H7 (cell line): ENCODE measurements at regions not wholly inside any gene's neighbourhood (a gene's known extent, or its start where the extent isn't known, plus 50 kb on each side); places are given as distances from the start of the nearest gene placed in this dataset.

Experiments used
- DNase-seq: peaks from one replicate; pipeline ENCODE4 v3.0.0; 2012
- H3K27me3 ChIP-seq: 2 replicates; pipeline ENCODE4 v1.6.0; 2011; ENCODE audit warnings: mild to moderate bottlenecking, low read length; ENCODE audit not compliant: control insufficient read depth, insufficient read depth
- H3K36me3 ChIP-seq: replicated peaks from 2 replicates; pipeline ENCODE4 v1.5.1; 2011; ENCODE audit warnings: low read length; ENCODE audit not compliant: control insufficient read depth, insufficient read depth
- H3K4me3 ChIP-seq: 2 replicates; pipeline ENCODE4 v1.5.1; 2011; ENCODE audit warnings: low read depth, mild to moderate bottlenecking, control low read depth, low read length, moderate library complexity; ENCODE audit not compliant: insufficient read depth

DNA sequence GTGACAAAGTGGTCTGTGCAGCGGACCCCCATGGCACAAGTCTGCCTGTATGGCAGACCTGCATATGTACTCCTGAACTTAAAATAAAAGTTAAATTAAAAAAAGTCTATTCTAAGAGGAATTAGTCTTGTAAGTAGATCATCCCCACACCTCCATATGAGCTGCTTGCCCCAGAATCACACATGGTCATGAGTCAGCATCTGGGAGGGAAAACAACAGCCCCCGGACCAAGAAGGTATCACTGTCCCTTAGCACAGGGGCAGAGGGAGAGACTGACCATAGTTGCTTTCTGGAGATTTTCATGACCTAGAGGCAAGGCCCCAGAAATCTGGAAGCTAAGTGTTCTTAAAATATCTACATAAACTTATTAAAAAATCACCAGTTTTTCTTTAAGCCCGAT, 86.6 kb upstream of the PDK4 start:
- no peak for DNase-seq
- Histone ChIP-seq H3K36me3 (no peaks in the 10 kb centered on the region), H3K4me3 (no peak overlapping the region), H3K27me3 (no peaks in the 10 kb centered on the region)

DNA sequence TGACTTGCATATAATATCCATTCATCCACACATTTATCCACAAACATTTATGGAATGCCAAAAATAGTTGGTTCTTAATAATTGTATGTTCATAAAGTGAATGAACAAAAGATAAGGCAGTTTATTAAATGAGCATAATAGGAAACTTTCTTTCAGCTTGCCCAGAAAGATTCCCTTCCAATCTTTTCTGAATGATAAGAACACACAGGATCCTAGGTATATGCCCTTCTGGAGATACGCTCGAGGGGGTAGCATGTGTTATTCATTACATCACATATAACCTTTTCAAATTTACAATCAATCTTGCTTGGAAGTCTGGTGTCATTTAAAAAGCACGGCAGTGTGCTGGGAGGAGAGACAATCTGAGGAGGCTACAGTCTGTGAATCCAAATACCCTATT, 80.4 kb upstream of the PDK4 start:
- Histone ChIP-seq H3K4me3 (no peak overlapping the region), H3K36me3 (no peaks in the 10 kb centered on the region), H3K27me3 (no peaks in the 10 kb centered on the region)
- no peak for DNase-seq

DNA sequence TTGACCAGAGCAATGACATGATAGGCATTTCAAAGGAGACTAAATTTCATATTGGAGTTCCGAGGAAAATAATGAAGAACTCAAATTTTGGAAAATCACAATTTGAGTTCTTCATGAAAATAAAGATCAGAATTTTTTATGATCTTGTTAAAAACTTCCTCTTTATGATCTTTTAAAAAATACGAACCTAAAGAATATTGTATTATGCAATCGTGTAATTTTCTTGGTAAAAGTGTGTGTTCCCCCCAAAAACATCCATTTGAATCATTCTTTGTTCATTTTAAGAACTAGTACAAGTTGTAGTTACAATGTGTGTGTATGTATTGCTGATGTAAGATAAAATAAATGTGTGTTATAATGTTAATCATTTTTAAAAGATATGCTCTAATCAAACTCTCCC, 79.3 kb upstream of the PDK4 start:
- H3K4me3 ChIP-seq = no peak overlapping the region
- no peak for DNase-seq
- no peaks in the 10 kb centered on the region for H3K27me3 ChIP-seq
- H3K36me3 ChIP-seq = no peaks in the 10 kb centered on the region

DNA sequence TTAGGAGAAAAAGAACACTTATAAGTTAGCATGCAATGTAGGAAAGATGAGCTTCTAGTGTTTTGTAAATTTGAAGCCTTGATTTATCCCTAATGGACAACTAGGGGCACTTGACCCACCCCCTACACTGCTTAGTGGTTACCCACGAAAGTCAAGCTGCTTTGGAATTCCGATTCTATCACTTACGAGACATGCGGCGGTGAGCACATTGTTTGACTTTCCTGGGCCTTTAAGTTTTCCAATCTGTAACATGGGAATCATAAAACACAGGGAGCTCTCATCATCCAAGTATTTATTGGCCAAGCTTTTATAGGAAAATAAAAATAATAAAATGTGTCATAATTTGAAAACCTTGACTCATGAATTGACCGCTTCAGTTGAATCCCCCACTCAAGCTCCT, 78.7 kb upstream of the PDK4 start:
- no peaks in the 10 kb centered on the region for H3K27me3 ChIP-seq
- no peak overlapping the region for H3K4me3 ChIP-seq
- H3K36me3 ChIP-seq = no peaks in the 10 kb centered on the region
- peak; percentile 22 for DNase-seq

DNA sequence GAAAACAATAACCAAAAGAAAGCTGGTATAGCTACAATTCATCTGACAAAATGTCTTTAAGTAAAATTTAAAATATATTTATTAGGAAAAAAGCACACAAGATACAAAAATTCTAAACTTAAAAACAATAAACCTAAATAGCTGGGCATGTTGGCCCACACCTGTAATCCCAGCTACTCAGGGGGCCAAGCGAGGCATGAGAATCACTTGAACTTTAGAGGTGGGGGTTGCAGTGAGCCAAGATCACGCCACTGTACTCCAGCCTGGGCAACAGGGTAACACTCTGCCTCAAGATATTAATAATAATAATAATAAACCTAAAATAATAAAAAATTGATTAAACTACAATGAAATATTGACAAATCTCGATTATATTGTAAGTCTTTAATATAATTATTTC, 77.8 kb upstream of the PDK4 start:
- Histone ChIP-seq H3K36me3 (no peaks in the 10 kb centered on the region), H3K4me3 (no peak overlapping the region)
- no peak for DNase-seq

DNA sequence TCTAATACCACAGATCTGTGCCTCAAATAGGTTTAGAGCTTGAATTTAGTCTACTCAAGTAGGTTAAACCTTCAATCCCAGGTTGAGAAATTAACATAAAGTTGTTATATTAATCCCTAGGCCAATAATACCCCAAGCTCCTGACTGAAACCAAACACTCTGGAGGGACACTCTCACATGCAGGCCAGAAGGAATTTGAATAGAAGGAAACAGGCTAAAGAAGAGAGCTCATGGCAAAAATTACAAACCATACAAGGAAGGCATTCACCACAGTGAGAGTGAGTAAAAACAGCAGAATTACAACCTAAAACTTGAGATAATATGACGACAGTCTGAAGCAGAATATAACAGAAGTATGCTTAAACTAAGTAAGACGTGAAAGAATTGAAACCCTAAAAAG, 76.1 kb upstream of the PDK4 start:
- Histone ChIP-seq H3K36me3 (no peaks in the 10 kb centered on the region), H3K27me3 (no peaks in the 10 kb centered on the region), H3K4me3 (no peak overlapping the region)
- no peak for DNase-seq

More for the DNA sequence above, 77.8 kb upstream of the PDK4 start:
- no peaks in the 10 kb centered on the region for H3K27me3 ChIP-seq

DNA sequence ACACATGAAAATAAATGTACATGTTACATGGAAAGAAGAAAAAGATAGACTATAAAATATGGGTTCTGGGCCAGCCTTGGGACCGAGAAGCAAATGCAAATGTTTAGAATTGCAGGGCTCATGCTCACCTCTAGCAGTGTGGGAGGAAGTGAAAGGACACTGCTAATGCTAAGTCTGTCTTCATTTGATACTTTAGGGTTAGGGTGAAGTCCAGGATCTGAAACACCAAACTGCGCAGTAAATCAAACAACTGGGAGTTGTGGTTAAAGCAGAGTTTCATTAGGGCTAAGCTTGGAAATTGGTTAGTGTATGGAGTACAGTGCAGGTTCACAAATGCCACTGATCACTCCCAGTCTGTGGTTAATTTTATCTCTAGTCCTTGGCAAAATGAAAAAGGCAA, 73.2 kb upstream of the PDK4 start:
- DNase-seq = no peak
- Histone ChIP-seq H3K36me3 (no peaks in the 10 kb centered on the region), H3K27me3 (no peaks in the 10 kb centered on the region), H3K4me3 (no peak overlapping the region)

DNA sequence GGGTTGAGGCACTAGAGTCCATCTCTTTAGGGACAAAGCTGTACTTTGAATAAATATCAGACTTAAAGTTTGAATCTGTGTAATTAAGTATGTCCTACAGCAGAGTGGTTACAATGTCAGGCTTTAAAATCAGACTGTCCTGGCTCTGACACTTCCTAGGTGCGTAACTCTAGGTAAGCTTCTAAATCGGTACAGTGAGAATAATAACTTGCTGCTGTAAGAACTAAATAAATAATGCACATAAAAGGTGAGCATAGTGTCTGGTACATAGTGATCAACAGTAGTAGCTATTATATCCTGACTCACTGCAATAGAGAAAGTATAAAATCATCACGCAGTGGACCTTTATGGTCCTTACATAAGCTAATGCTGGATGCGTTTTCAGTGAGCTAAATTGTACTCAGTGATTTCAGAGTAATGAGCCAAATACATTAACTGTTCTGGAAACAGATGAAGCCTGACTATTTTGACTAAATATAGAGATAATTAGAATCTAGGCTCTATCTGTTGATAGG, 72.2 kb upstream of the PDK4 start:
- Histone ChIP-seq H3K36me3 (no peaks in the 10 kb centered on the region), H3K27me3 (no peaks in the 10 kb centered on the region), H3K4me3 (no peak overlapping the region)
- DNase-seq = no peak

DNA sequence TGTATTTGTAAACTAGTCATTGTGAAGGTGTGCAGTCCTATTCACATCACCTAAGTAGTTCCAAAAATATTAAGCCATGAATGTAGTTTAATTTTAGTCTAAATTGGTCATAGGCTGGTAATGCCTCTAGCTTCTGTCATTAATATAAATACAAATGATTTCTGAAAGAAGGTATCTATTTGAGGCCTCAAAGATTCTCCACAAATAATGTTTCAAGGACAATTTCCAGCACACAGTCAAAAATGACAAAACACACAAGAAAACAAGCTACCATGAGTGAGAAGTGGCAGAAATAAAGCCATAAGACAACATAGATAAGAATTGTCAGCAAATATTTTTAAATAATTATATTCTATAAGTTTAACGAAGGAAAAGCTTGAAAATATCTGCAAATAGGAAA, 66.7 kb upstream of the PDK4 start:
- H3K4me3 ChIP-seq = no peak overlapping the region
- H3K36me3 ChIP-seq = no peaks in the 10 kb centered on the region
- DNase-seq = no peak
- H3K27me3 ChIP-seq = no peaks in the 10 kb centered on the region

DNA sequence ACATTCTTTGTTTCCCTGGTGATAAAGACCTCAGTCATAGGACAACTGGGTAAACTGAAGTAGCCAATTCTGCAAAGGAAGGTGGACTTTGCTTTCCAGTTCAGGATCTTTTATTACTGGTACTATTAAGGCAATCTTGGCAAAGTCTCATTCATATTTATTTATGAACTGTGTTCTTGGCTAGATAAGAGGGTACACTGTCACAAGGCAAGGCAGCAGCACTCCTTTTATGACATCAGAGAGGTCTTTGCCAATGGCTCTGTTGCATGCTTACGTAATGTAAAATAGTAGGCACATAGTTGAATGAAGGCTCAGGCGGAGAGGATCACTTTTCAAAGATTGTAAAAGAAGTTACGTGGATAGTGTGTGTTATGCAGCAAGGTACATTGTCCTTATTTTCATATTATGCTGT, 63.7 kb upstream of the PDK4 start:
- DNase-seq = no peak
- Histone ChIP-seq H3K4me3 (no peak overlapping the region), H3K36me3 (no peaks in the 10 kb centered on the region), H3K27me3 (no peaks in the 10 kb centered on the region)

DNA sequence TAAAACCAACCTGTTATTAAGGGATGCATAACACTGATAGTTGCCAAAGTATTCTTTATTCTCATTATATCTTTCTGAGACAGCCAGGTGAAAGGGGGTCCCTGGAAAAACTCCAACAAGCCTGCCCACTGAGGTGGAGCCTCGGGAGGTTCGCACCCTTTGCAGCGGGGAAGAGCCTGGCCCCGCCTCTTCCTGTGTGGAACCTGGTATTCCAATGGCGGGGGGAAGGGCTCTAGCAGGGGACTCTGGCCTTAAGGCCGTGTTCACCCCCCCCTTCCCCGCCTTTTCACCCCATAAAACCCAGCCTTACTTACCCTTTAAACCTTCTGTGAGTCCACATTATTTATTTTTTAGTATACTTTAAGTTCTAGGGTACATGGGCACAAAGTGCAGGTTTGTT, 62.4 kb upstream of the PDK4 start:
- Histone ChIP-seq H3K4me3 (no peak overlapping the region), H3K36me3 (no peaks in the 10 kb centered on the region), H3K27me3 (no peaks in the 10 kb centered on the region)
- DNase-seq = no peak

DNA sequence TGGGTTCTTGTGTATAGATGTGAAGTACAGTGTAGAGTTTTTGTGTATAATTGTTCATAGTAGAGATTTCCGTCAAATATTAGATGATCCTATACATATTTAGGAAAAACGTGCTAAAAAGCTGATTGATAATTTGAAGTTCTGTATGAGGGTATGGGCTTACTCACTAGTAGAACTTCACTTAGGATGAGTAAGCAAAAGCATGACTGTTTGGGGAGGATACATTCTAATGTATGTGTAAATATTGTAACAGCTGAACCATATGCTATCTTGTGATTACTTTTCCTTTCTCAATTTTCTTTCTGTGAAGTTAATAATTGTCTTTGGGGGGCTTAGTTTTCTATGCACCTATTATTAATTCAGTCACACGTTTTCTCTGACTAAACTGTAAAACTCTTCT, 53.2 kb upstream of the PDK4 start:
- Histone ChIP-seq H3K4me3 (no peak overlapping the region), H3K27me3 (no peaks in the 10 kb centered on the region), H3K36me3 (no peaks in the 10 kb centered on the region)
- no peak for DNase-seq

DNA sequence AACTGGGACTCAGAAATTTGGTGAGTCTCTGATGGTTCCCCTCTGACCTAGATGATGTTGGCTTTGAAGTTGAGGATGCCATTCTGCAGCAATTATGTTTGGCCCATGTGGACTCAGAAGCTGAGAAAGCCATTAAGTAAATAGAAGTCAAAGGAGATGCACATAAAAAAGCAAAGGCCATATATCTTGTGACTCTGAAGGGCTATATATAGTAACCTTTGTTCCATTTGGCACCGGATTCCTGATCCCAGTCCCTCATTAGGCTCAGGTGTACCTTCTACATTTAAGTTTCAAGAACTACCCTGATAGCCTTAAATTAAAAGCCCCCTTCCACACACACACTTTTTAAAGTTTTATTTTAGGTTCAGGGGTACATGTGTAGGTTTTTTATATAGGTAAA, 50.0 kb upstream of the PDK4 start:
- H3K27me3 ChIP-seq = no peaks in the 10 kb centered on the region
- no peak for DNase-seq
- no peaks in the 10 kb centered on the region for H3K36me3 ChIP-seq

More for the DNA sequence above, 50.0 kb upstream of the PDK4 start:
- H3K4me3 ChIP-seq = no peak overlapping the region
